GM21360 (cell line): ENCODE measurements at regions not wholly inside any gene's neighbourhood (a gene's known extent, or its start where the extent isn't known, plus 50 kb on each side); places are given as distances from the start of the nearest gene placed in this dataset.
A peak's percentile ranks its signal among the peaks of the same experiment; 100 is the strongest.
"Not testable (repeated sequence)": the region's sequence is repeated elsewhere in the genome, so short reads cannot be mapped to it uniquely, and the experiment has no call there.

Experiments used
- ATAC-seq: cut with Tn5 transposase; IDR thresholded peaks from one replicate; pipeline ENCODE4 v1.9.1; 2021; ENCODE audit warnings: mild to moderate bottlenecking, moderate library complexity; ENCODE audit not compliant: unreplicated experiment

DNA sequence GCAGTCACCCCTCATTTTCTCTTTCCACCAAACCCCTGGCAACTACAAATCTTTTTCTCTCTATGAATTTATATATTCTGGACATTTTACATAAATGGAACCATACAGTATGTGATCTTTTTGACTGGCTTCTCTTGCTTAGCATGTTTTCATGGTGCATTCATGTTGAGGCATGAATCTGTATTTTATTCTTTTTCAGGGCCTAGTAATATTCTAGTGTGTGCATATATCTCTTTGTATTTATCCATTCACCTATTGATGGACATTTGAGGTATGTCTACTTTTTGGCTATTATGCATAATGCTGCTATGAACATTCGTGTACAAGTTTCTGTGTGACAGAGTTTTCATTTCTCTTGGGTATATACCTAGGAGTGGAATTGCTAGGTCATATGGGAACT lies 78.2 kb downstream of the HACD1 start:
- ATAC-seq, result no peak

DNA sequence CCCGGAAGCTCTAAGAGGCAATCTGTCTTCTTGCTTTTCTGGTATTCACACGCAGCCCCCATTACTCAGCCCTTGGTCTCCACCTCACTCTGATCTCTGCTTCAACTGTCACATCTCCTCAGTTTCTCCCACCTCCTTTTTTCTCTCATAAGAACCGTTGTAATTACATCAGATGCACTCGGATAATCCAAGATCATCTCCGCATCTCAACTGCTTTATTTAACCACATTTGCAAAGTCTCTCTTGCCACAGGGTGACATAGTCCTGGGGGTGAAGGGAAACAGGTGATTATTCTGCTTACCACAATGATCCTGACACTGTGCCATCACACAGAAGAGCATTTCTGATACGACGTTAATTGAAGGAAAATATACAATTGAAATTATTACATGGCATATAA lies 79.9 kb downstream of the HACD1 start:
- ATAC-seq, result no peak

DNA sequence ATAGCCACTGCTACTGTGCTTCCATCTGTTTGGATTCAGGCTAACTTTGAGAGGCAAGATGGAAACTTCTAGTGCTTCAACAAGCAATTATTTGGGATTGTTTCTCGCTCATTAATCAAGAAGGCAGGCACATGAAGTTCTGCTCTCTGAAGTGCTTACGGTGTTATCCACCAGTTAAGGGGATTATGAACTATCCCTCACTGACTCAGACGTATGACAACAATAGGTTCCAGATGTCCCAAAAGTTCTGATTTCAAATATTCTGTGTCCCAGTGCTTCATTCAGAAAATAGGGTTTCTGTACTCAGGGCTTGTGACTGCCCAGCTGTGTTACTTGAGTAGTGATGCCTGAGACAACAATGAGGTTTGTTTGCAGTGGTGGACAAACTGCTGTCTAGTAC lies 81.0 kb downstream of the HACD1 start:
- no peak for ATAC-seq

DNA sequence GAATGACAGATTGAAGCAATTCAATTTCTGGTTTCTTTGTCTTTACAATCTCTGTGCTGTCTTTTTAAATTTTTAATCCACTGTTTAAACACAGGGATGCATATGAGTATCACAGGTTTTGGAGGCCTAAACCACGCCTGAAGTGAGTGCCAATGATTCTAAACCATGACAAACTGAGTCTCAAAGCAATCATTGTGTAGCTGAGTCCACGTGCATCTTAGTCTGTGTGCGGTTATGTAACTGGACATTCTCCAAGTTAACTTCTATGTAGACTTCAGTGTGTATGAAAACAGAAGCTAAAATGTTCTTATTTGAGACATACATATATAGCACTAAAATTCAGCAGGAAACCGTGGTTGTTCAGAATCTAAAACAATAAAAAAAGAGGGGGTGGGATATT lies 79.3 kb upstream of the ST8SIA6 start:
- ATAC-seq, result no peak

DNA sequence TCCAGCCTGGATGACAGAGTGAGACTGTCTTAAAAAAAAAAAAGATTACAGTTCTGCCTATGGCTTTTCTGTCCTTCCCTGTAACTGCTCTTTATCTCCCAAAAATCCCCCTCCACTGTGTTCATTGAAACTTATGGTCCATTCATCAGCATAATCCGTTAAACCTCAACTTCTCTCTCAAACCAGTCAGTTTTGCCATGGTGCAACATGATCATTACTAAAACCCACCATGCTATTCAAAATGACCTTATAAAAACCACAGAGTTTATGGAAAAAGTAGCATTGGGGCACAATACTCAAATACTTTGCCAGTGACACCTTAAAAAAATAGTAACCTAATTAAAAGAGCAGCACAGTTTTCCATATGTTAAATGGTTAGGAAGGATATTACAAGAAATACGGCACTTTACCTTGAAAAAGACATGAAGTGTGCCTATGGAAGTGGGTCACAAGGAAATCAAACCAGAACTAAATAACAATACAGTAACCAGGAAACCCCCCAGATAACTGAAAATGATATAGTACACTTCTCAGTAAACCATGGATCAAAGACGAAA lies 74.0 kb upstream of the ST8SIA6 start:
- ATAC-seq, result no peak

DNA sequence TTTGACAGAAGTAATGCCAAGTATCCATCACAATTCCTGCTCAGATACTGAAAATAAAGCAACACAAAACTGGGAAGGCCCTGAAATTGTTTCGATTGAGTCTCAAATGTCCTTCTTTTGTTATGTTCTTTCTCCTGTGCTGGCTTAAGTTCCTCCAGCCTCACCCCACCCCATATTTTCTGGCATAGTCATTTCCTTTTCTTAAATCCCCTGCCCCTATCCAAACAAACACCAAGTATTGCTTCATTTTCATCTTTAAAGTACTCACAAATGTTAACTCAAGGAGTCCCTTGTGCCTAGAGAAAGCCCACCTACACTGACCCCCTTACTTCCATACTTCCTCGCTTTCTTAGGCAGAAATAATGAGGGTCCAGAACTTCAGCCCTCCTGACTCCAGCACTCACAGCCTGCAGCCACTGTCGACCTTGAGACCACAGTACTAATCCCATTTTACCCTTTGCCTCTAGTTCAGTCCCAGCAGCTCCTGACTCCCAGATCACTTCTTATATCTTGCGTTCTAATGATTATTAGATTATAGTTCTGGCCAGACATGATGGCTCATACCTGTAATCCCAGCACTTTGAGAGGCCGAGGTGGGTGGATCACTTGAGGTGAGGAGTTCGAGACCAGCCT lies 73.2 kb upstream of the ST8SIA6 start:
- ATAC-seq, result no peak

DNA sequence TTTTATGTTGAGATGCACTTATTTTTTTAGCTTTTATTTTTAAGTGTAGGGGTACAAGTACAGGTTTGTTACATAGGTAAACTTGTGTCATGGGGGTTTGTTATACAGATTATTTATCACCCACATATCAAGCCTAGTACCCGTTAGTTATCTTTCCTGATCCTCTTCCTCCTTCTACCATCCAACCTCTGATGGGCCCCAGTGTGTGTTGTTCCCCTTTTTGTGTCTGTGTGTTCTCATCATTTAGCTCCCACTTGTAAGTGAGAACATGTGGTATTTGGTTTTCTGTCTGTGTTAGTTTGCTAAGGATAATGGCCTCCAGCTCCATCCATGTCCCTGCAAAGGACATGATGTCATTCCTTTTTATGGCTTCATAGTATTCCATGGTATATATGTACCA lies 72.2 kb upstream of the ST8SIA6 start:
- not testable (repeated sequence) for ATAC-seq

DNA sequence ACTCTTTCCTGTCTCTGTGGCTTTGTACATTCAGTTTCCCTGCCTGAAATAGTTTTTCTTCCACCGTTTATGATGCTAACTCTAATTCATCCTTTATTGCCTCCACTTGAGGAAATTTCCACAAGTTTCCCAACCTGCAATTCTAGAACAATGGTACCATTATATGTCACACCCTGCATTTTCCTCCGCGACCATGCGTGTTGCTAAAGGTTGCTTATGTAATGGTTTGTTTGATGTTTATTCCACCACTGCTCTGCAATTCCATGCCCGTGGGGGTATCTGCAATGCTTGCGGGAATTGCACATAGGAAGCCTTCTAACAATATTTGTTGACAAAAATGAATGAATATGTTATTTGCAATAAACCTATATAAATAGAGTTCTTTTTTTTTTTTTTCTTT lies 69.5 kb upstream of the ST8SIA6 start:
- ATAC-seq, result no peak

DNA sequence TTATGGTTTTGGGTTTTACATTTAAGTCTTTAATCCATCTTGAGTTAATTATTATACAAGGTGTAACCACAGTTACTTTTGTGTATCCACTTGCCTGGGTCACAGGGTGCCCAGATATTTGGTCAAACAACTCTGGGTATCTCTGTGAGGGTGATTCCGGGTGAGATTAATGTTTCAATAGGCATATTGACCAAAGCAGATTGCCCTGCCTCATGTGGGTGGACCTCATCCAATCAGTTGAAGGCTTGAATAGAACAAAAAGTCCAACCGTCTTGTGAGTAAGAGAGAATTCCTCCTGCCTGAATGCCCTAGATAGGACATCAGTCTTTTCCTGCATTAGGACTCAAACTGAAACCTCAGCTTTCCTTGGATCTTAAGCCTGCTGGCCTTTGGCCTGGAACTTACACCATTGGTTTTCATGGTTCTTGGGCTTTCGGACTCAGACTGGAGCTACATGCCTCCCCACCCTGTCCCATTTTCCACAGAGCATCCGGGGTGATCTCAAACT lies 68.9 kb upstream of the ST8SIA6 start:
- ATAC-seq, result no peak

DNA sequence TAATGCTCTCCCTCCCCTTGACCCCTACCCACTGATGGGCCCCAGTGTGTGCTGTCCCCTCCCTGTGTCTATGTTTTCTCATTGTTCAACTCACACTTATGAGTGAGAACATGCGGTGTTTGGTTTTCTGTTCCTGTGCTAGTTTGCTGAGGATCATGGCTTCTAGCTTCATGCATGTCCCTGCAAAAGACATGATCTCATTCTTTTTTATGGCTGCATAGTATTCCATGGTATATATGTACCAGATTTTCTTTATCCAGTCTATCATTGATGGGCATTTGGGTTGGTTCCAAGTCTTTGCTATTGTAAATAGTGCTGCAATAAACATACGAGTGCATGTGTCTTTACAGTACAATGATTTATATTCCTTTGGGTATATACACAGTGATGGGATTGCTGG lies 67.9 kb upstream of the ST8SIA6 start:
- not testable (repeated sequence) for ATAC-seq

DNA sequence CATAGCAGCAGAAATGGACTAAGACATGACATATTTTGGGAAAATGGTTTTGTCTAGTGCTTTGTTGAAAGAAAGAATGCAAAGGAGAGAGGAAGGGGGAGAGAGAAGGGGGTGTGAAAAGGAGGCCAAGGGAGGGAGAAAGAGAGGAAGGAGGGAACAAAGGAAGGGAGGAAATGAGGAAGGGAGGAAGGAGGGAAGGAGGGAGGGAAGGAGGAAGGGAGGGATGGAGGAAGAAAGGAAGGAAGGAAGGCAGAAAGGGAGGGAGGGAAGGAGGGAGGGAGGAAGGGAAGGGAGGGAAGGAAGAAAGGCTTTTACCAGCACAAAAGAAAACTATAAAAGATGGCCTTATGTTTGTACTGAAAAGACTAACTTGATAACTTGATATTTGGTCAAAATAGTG lies 65.1 kb upstream of the ST8SIA6 start:
- ATAC-seq, result no peak

DNA sequence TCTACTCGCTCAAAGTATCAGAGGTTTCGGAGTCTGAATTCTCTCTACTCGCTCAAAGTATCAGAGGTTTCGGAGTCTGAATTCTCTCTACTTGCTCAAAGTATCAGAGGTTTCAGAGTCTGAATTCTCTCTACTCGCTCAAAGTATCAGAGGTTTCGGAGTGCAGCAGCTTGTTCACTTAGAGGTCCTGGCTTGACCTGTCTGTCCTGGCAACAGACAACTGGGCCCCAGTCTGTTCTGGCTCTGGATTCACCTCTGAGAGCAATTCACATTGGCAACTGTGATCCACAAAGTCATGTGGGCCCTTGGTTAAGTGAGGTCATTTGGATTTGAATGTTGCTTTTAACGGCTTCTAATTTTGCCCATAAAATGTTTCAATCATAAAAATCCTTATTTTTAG lies 63.9 kb upstream of the ST8SIA6 start:
- ATAC-seq, result no peak

DNA sequence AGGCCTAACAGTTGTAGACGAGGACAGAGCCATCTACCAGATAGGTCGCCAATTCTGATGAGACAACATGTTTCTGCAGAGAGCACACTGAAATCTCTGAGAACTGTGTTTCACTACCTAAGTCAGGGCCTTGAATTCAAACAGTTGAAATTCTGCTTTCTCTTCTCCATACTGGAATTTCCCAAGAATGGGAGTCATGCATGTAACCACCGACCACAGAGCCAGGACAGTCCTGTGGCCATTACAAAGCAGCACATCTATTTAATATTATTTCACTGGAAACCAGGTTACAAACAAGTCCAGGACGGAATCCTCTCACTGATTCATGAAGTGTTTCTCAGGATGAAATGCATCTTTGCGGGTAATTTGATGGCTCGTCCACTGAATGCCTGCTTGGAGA lies 62.0 kb upstream of the ST8SIA6 start:
- ATAC-seq, result no peak

DNA sequence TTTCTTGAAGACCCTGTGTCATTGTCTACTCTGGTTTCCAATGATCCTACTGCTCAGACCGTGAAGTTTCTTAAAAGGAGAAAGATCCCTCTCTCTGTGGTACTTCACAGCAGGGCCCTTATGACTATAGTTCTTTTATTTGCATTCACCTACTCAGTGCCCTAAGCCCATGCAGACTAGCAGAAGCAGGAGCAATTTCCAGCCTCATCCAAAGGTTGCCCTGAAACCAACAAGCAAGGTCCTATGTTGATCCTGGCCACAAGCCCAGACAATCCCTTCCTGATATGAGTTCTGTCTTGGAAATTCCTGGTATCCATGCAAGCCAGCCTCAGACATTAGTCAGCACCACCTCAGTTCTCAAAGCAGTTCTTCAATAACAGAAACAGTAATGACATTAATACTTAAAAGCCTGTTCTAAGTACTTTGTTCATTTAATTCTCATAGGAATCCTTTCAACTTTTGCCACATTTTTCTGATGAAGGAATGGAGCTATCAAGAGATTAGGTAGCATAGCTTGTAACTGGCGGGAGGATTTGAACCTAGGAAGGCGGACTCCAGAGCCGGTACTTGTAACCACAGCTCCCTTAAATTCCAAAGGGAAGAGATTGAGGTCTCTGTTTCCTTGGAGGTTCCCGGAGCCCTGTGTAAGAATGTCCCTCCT lies 58.1 kb upstream of the ST8SIA6 start:
- ATAC-seq, result no peak

DNA sequence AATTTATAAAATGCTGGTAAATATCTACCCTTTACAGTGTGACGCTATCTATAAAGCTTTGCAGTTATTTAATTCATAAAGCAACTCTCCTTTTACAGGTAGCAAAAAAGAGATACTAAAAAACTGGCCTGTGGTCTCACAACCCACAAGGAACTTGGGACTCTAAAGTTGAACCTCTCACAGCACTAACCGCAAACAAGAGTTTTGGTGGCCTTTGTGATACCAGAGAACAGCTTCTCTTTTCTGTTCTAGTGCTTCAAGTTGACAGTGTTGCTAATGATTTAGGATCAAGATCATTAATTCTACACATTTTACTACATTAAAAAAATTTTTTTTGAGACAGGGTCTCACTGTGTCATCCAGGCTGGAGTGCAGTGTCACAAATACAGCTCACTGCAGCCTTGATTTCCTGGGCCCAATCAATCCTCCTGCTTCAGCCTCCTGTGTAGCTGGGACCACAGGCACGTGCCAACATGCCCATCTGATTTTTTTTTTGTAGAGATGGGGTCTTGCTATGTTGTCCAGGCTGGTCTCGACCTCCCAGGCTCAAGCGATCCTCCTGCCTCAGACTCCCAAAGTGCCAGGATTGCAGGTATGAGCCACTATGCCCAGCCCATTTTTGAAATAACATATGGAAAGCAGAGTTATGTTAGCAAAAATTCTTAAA lies 56.0 kb upstream of the ST8SIA6 start:
- peak; percentile 61 for ATAC-seq

DNA sequence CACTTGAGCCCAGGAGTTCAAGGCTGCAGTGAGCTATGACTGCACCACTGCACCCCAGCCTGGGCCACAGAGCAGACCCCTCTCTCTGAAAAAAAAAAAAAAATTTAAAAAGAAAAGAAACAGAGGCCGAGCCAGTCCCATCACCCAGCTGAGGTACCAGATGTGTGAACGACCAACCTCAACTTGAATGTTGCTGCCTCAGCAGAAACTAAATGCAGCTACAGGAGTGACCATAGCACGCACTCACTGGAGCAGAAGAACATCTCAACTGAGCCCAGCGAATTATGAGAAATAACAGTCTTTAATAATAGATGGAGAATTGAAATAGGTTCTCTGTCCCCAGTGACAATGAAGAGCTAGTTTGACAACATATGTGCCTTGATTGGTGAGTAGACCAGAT lies 53.1 kb upstream of the ST8SIA6 start:
- no peak for ATAC-seq

DNA sequence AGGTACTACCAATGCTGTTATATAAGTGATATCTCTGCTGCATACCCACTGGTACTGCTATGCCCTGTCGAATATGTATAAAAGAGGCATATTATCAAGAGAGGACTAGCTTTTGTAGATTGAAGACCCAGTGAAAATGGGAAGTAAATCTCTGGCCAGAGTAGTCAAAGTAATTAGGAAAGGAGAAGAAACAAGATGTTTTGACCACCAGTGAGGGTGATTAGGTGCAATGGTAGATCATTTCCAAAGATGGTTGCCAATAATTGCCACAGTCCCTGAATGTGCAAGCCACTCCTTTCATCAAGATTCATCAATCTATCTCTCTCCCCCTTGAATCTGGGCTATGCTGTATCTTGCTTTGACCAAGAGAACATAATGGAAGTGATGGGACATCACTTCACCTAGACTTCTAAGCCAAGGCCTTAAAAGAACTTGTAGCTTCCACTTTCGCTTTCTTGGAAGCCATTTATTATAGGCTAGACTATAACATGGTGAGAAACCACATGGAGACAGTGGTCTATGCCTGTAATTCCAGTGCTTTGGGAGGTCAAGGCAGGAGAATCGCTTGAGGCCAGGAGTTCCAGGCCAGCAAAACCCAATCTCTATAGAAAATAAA lies 52.6 kb upstream of the ST8SIA6 start:
- ATAC-seq, result no peak

DNA sequence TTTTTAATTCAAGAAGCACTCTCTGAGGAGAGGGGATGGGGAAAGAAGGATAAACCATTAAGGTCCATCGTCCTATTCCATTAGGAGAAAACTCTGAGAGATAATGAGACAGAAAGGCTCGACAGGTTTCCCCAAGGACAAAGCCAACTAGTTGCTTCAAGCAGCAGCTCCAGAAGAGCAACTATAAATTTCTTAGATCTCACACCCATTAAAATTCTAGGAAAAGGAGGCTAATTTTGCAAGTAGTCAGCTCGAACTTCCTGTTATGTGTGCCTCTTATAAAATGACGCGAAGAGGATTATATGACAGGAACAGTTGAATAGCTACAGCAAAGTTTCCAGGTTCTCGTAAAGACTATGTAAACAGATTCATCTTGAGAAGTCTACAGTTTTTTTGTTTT lies 52.0 kb upstream of the ST8SIA6 start:
- no peak for ATAC-seq

DNA sequence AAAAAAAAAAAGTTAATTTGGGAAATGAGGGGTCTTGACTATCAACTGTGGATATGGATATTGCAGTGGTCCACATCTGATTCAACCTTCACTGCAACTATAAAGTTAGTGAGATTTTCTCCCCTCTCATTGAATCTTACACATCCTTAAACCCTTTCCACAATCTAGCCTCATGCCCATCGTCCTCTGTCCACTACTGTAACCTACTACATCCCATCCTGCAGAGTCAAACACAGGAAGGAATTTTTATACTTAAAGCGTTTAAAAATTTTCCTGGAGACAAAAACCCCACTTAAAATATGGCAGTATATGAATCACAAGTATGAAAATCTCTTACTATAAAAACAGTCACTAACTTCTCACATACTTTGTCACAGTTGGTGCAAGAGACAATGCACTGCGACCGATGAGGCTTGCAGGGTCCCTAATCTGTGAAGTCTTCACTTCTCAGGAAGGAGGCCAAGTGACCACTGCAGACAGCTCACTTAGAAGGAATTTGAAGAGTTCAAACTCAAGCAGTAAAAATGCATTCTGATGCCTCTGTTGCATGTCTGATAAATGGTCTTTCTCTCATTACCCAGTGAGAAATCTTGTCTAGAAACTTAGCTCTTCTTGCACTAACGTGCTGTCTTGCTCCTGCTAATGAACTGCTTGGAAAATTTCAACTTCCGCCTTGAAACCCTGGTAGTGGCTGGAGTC lies 50.3 kb upstream of the ST8SIA6 start:
- ATAC-seq, result no peak
